ENCODE measurements at regions not wholly inside any gene's neighbourhood (a gene's known extent, or its start where the extent isn't known, plus 50 kb on each side); places are given as distances from the start of the nearest gene placed in this dataset.

- TF ChIP-seq ZNF589 (CRISPR knock-in tag; IDR thresholded peaks at IDR 0.05; ENCODE audit: low read depth), result no peak
- TF ChIP-seq ZNF75A (CRISPR knock-in tag; IDR thresholded peaks at IDR 0.05), result no peak
- no peak for TF ChIP-seq TBP (optimal IDR thresholded peaks at IDR 0.05; ENCODE audit: low read depth, low read length)
- TF ChIP-seq STAT6 (CRISPR knock-in tag; IDR thresholded peaks at IDR 0.05), result no peak
- TF ChIP-seq HIVEP1 (CRISPR knock-in tag; IDR thresholded peaks at IDR 0.05), result no peak
- TF ChIP-seq SMAD4 (CRISPR knock-in tag; conservative IDR thresholded peaks at IDR 0.05), result no peak
These were observed 734.1 kb downstream of the GBE1 start (continued) for GRCh38 chr3:81027344-81027743.

DNA sequence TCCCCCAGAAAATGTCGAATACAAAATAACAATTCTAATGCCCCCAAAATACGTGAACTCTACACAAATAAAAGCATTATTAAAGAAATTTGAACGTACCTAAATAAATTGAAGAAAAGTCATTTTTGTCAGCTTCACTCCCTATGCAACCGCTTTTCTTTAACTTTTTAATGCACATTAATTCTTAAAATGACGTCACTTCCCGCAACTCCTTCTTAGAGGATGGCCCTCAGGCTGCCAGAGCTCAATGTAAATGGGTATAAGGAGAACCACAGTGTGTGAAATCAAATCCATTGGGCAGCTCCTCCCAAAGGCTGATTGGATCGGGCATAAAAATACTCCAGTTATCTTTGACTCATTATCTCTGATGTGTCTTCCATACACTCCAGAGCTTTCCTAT, 736.9 kb downstream of the GBE1 start:
- no peak overlapping the region for H3K9ac ChIP-seq (ENCODE audit: insufficient read depth in 1 of 2, low read depth in 2 of 2, low read length in 2 of 2)
- ATAC-seq (no peak), DNase-seq (ENCODE audit: extremely low read depth in 1 of 4, low spot score in 3 of 4) (no peak), FAIRE-seq (no peak)
- H3K9me3 ChIP-seq (replicated peaks; ENCODE audit: control insufficient read depth, insufficient read depth, low read depth, low read length), result no peaks in the 10 kb centered on the region
- H4K20me1 ChIP-seq (replicated peaks; ENCODE audit: control insufficient read depth, insufficient read depth, low read length), result no peaks in the 10 kb centered on the region
- intact Hi-C loops (cut with micrococcal nuclease) (no loop called here), in situ Hi-C loops (cut with MboI) (no loop called here)
- 2% methylated on average over 7 of the region's 7 CpGs for WGBS (ENCODE audit: insufficient coverage, low coverage, missing lambda C conversion rate)
- no TSS peak for BruUV-seq (replicated peaks)
- no peak overlapping the region for H3K4me3 ChIP-seq
- CTCF ChIA-PET (ENCODE audit: low intra/inter-chr PET ratio), result no interaction called here
- no peak overlapping the region for H3K27ac ChIP-seq (ENCODE audit: extremely low read depth, low read depth, low read length)
- H3K4me2 ChIP-seq (ENCODE audit: insufficient read depth, low read length), result no peak overlapping the region
- H3K27me3 ChIP-seq (ENCODE audit: control insufficient read depth in 2 of 2, insufficient read depth in 2 of 2, low read length in 2 of 2), result no peaks in the 10 kb centered on the region
- POLR2A ChIA-PET, result no interaction called here
- no peaks in the 10 kb centered on the region for H3K9me1 ChIP-seq (ENCODE audit: control insufficient read depth, insufficient read depth, low read length)
- H2AFZ ChIP-seq (ENCODE audit: low read depth, low read length), result no peak overlapping the region
- no peaks in the 10 kb centered on the region for H3K4me1 ChIP-seq (replicated peaks in 1 of 2; ENCODE audit: control insufficient read depth in 2 of 2, insufficient read depth in 2 of 2, low read length in 2 of 2)
- no peaks in the 10 kb centered on the region for H3K36me3 ChIP-seq (ENCODE audit: control insufficient read depth, insufficient read depth, low read length)
- H3K79me2 ChIP-seq (ENCODE audit: control insufficient read depth, insufficient read depth, low read length), result no peaks in the 10 kb centered on the region
- TF ChIP-seq ZBTB33 (CRISPR knock-in tag; IDR thresholded peaks at IDR 0.05), result no peak
- TF ChIP-seq PURB (CRISPR knock-in tag; IDR thresholded peaks at IDR 0.05; ENCODE audit: low read depth), result no peak
- no peak for TF ChIP-seq CCNT2 (IDR thresholded peaks at IDR 0.05; ENCODE audit: borderline replicate concordance, extremely low read depth, insufficient read length, low read depth, low read length)
- TF ChIP-seq KDM1A (IDR thresholded peaks at IDR 0.05), result no peak
- no peak for TF ChIP-seq SNAPC5 (CRISPR knock-in tag; IDR thresholded peaks at IDR 0.05)
- TF ChIP-seq LARP7 (IDR thresholded peaks at IDR 0.05), result no peak
- TF ChIP-seq E2F3 (CRISPR knock-in tag; IDR thresholded peaks at IDR 0.05), result no peak

Data from K562 (cell line).